GM12891 (cell line): ENCODE measurements at regions not wholly inside any gene's neighbourhood (a gene's known extent, or its start where the extent isn't known, plus 50 kb on each side); places are given as distances from the start of the nearest gene placed in this dataset.

Source experiments
- PAX5 ChIP-seq: IDR thresholded peaks from 2 replicates; pipeline ENCODE4 v1.6.1; 2011; ENCODE audit warnings: low read length, moderate library complexity, mild to moderate bottlenecking; ENCODE audit not compliant: insufficient read depth, severe bottlenecking
- POLR2A ChIP-seq: IDR thresholded peaks from 2 replicates; pipeline ENCODE4 v1.6.1; 2011; ENCODE audit warnings: low read depth, low read length, control low read depth
- POLR2AphosphoS5 ChIP-seq: IDR thresholded peaks from 2 replicates; pipeline ENCODE4 v1.6.1; 2011; ENCODE audit warnings: low read depth, low read length, control low read depth
- SPI1 ChIP-seq: IDR thresholded peaks from 2 replicates; pipeline ENCODE4 v1.6.1; 2011; ENCODE audit warnings: low read depth, low read length, control low read depth
- TAF1 ChIP-seq: IDR thresholded peaks from 2 replicates; pipeline ENCODE4 v1.6.1; 2011; ENCODE audit warnings: low read depth, low read length, control low read depth

GRCh38 chr10:2210088-2210487 lies 472.8 kb upstream of the ADARB2 start:
- TF ChIP-seq POLR2A (no peak), POLR2AphosphoS5 (no peak), SPI1 (no peak), TAF1 (no peak), PAX5 (no peak)
